Right lobe of liver (tissue), 6 donors: ENCODE measurements at regions not wholly inside any gene's neighbourhood (a gene's known extent, or its start where the extent isn't known, plus 50 kb on each side); places are given as distances from the start of the nearest gene placed in this dataset.

Experiments used
- ATAC-seq, 4 donors: fragments of 200-7000 bp; cut with Tn5 transposase; one replicate each; pipeline ENCODE4 v1.9.1; 2020; ENCODE audit warnings: mild to moderate bottlenecking in 4 of 4, moderate library complexity in 4 of 4
- DNase-seq, 3 donors: peaks; one replicate each; pipeline ENCODE4 v3.0.0-alpha.2; 2020
- H3K27ac ChIP-seq, 3 donors: fragments of 200-600 bp; one replicate each; pipeline ENCODE4 v1.8.0; 2022
- H3K27me3 ChIP-seq, 2 donors: fragments of 200-600 bp; one replicate each; pipeline ENCODE4 v1.8.0; 2022
- H3K36me3 ChIP-seq, 4 donors: fragments of 200-600 bp; sonication (generic) in 1 of 4; one replicate each; pipeline versions ENCODE4 v1.5.1 to v1.8.0; 2017 to 2022; ENCODE audit warnings: control low read depth in 1 of 4
- H3K4me1 ChIP-seq, 4 donors: fragments of 200-600 bp; sonication (generic) in 1 of 4; one replicate each; pipeline versions ENCODE4 v1.5.1 to v1.8.0; 2017 to 2022; ENCODE audit warnings: control low read depth in 1 of 4
- H3K4me3 ChIP-seq, 3 donors: fragments of 200-600 bp; one replicate each; pipeline ENCODE4 v1.8.0; 2022
- H3K9me3 ChIP-seq, 4 donors: fragments of 200-600 bp; sonication (generic) in 1 of 4; one replicate each; pipeline versions ENCODE4 v1.5.1 to v1.8.0; 2017 to 2022; ENCODE audit warnings: control low read depth in 1 of 4
- POLR2A ChIP-seq: fragments of 450-650 bp; IDR thresholded peaks from one replicate; pipeline ENCODE4 v1.6.1; 2017; ENCODE audit warnings: antibody characterized with exemption, mild to moderate bottlenecking
- WGBS: methylation state at CpG from one replicate; pipeline ENCODE4 v1.1.6; 2018; ENCODE audit warnings: low coverage, low lambda C conversion rate; ENCODE audit not compliant: insufficient coverage; ENCODE audit errors: missing lambda C conversion rate; 5-methylcytosine and 5-hydroxymethylcytosine counted together
- intact Hi-C, 2 donors: fragments of 100-400 bp; cut with DNase I; formaldehyde crosslinking; loops; one replicate each; pipeline versions ENCODE4 v1.11.2 to v1.14.1; 2022
- TF ChIP-seq, protein P1 (sequence below), 4 donors: fragments of 200-600 bp in 3 of 4; fragments of 450-650 bp in 1 of 4; IDR thresholded peaks; one replicate each; pipeline versions ENCODE4 v1.5.1 to v1.8.0; 2016 to 2022; ENCODE audit warnings: antibody characterized with exemption in 4 of 4, mild to moderate bottlenecking in 2 of 4
- donor health status: DM: no; HTN: yes; CAD: no.
- donor health status: DM: no; HTN: no; CAD: no.
- donor health status: DM: no; HTN: no; CAD: no.
- donor health status: DM: no; HTN: yes; CAD: no.
- donor health status: DM: no; HTN: yes; CAD: no.

- Histone ChIP-seq H3K4me3 (no peak overlapping the region), H3K9me3 (no peaks in the 10 kb centered on the region), H3K27ac (no peak overlapping the region), H3K27me3 (no peaks in the 10 kb centered on the region), H3K36me3 (no peaks in the 10 kb centered on the region), H3K4me1 (no peaks in the 10 kb centered on the region)
- no peak for TF ChIP-seq POLR2A
- TF ChIP-seq, protein P1, sequence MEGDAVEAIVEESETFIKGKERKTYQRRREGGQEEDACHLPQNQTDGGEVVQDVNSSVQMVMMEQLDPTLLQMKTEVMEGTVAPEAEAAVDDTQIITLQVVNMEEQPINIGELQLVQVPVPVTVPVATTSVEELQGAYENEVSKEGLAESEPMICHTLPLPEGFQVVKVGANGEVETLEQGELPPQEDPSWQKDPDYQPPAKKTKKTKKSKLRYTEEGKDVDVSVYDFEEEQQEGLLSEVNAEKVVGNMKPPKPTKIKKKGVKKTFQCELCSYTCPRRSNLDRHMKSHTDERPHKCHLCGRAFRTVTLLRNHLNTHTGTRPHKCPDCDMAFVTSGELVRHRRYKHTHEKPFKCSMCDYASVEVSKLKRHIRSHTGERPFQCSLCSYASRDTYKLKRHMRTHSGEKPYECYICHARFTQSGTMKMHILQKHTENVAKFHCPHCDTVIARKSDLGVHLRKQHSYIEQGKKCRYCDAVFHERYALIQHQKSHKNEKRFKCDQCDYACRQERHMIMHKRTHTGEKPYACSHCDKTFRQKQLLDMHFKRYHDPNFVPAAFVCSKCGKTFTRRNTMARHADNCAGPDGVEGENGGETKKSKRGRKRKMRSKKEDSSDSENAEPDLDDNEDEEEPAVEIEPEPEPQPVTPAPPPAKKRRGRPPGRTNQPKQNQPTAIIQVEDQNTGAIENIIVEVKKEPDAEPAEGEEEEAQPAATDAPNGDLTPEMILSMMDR (IDR thresholded peaks at IDR 0.05) = no peak
- no peak for DNase-seq
- intact Hi-C loops = no loop called here
- no peak for ATAC-seq
Measured at GRCh38 chr1:73775896-73776295, 422.1 kb downstream of the LRRIQ3 start.

DNA sequence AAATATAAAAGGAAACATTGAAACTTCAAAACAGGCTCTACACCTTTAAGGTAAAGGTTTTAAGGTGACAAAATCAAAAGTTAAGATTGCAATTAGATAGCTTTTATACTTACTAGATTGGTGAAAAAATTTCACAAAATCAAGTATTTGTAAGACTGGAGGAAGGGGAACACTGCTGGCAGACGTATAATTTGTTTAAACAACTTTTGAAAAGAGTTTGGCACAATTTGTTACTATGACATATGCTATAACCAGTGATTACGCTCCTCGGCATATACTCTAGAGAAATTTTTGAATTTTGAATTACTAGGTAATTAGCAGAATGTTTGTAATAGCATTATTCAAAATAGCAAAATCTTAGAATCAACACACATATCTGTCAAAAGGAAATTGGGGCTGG lies 425.0 kb downstream of the LRRIQ3 start:
- DNase-seq (no peak), ATAC-seq (no peak)
- Histone ChIP-seq H3K4me1 (no peaks in the 10 kb centered on the region), H3K4me3 (no peak overlapping the region), H3K27me3 (no peaks in the 10 kb centered on the region), H3K9me3 (no peaks in the 10 kb centered on the region), H3K27ac (no peak overlapping the region), H3K36me3 (no peaks in the 10 kb centered on the region)
- intact Hi-C loops = no loop called here
- TF ChIP-seq, protein P1 (IDR thresholded peaks at IDR 0.05) = no peak
- TF ChIP-seq POLR2A = no peak
- 64% methylated on average over 3 of the region's 3 CpGs for WGBS

GRCh38 chr1:73771396-73771795 lies 426.6 kb downstream of the LRRIQ3 start:
- whole genome bisulfite sequencing = no CpG with 5 or more reads among the region's 8 CpGs
- intact Hi-C loops = no loop called here

DNA sequence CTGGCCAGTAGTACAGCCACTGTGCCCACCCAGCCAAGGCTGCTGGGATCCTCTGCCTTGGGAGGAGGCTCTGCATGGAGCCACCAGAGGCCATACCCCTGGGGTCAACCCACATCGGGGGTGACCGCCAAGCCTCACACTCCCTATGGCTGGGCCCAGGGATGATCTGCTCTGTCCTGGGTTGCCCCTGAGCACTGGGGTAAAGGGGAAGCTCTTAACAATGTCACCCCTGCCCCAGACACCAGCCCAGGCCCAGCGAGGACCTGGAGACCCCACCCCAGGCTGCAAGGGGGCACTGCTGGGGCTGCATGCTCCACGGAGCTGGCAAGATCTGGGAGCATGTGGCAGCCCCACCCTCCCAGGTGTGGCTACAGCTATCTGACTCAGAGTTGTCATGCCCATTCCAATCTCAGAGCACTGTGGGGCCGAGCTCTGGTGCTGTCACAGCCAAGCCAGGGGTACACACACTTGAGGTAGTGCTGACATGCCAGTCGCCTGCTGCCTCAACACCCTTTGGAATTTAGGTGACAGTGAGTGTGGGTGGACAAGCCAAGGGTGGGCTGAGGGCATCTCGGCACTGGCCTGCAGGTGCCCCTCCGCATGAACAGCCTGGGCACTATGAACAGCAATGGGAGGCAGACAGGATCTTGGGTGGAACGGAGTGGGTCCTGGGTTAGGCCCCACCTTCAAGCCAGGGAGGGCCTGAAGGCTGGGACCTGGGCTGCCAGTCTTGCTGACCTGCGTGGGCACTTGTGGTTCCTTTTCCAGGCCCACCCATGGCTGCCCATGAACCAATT lies 427.7 kb downstream of the LRRIQ3 start:
- WGBS = 50% methylated on average over 1 of the region's 10 CpGs
- TF ChIP-seq POLR2A = no peak
- TF ChIP-seq, protein P1 (IDR thresholded peaks at IDR 0.05) = no peak
- Histone ChIP-seq H3K4me3 (no peak overlapping the region), H3K27ac (no peak overlapping the region), H3K36me3 (no peaks in the 10 kb centered on the region), H3K27me3 (no peaks in the 10 kb centered on the region), H3K9me3 (no peaks in the 10 kb centered on the region), H3K4me1 (peaks cover 0 to 2% (median 0%) of the 10 kb centered on the region in 4 donors)
- no peak for DNase-seq
- intact Hi-C loops = no loop called here
- ATAC-seq = peak in 1 of 4 donors; percentile 46

More at GRCh38 chr1:73771396-73771795, 426.6 kb downstream of the LRRIQ3 start:
- H3K4me1 ChIP-seq = no peaks in the 10 kb centered on the region
- DNase-seq (no peak), ATAC-seq (peak in 1 of 4 donors; percentile 18)
- H3K27me3 ChIP-seq = no peaks in the 10 kb centered on the region
- TF ChIP-seq, protein P1 (IDR thresholded peaks at IDR 0.05) = no peak
- TF ChIP-seq POLR2A = no peak
- H3K36me3 ChIP-seq = no peaks in the 10 kb centered on the region
- H3K27ac ChIP-seq = no peak overlapping the region
- H3K4me3 ChIP-seq = no peak overlapping the region
- H3K9me3 ChIP-seq = no peaks in the 10 kb centered on the region
